OCI-LY7 (cell line): ENCODE measurements at regions not wholly inside any gene's neighbourhood (a gene's known extent, or its start where the extent isn't known, plus 50 kb on each side); places are given as distances from the start of the nearest gene placed in this dataset.

Source experiments
- CTCF ChIP-seq: fragments of 200-600 bp; sonication (generic); conservative IDR thresholded peaks from 2 replicates; pipeline ENCODE4 v1.5.1; 2014; ENCODE audit warnings: mild to moderate bottlenecking, antibody characterized with exemption, low read length, moderate library complexity, mixed read lengths
- EZH2phosphoT487 ChIP-seq: fragments of 200-600 bp; sonication (generic); IDR thresholded peaks from 2 replicates; pipeline ENCODE4 v1.6.1; 2018; ENCODE audit warnings: low read depth, borderline replicate concordance, mild to moderate bottlenecking, mixed run types, antibody characterized with exemption, low read length, moderate library complexity, mixed read lengths

- TF ChIP-seq CTCF: no peak
- no peak for TF ChIP-seq EZH2phosphoT487
These were observed 917.7 kb downstream of the MCTP2 start for GRCh38 chr15:95149036-95149435.
